ENCODE measurements at regions not wholly inside any gene's neighbourhood (a gene's known extent, or its start where the extent isn't known, plus 50 kb on each side); places are given as distances from the start of the nearest gene placed in this dataset.

DNA sequence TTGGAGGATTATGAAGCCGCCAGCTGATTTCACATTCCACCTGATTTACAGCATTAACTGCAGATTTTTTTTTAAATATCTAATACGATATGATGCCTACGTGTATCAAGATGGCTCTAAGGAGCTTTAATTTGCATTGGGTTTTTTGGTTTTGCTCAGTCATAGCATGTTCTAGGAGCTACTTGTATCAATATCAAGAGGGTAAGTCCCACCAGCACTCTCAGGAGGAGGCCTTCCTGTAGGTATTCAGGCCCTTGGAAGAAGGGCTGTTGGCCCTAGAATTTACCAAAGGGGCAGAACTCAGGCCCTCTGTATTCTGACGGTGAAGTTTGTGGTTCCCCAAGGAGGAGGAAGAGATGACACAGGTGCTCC lies 97.2 kb upstream of the IPO5 start:
- ATAC-seq (ENCODE audit: low read depth) (no peak), DNase-seq (no peak)
- TF ChIP-seq, protein P1, sequence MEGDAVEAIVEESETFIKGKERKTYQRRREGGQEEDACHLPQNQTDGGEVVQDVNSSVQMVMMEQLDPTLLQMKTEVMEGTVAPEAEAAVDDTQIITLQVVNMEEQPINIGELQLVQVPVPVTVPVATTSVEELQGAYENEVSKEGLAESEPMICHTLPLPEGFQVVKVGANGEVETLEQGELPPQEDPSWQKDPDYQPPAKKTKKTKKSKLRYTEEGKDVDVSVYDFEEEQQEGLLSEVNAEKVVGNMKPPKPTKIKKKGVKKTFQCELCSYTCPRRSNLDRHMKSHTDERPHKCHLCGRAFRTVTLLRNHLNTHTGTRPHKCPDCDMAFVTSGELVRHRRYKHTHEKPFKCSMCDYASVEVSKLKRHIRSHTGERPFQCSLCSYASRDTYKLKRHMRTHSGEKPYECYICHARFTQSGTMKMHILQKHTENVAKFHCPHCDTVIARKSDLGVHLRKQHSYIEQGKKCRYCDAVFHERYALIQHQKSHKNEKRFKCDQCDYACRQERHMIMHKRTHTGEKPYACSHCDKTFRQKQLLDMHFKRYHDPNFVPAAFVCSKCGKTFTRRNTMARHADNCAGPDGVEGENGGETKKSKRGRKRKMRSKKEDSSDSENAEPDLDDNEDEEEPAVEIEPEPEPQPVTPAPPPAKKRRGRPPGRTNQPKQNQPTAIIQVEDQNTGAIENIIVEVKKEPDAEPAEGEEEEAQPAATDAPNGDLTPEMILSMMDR (IDR thresholded peaks at IDR 0.05), result no peak
- H3K36me3 Mint-ChIP-seq (ENCODE audit: low read depth), result no peaks in the 10 kb centered on the region
- peaks cover 3% of the 10 kb centered on the region for H3K27me3 Mint-ChIP-seq
- no peak overlapping the region for H3K4me3 Mint-ChIP-seq
- H3K9me3 Mint-ChIP-seq, result peaks cover 3% of the 10 kb centered on the region
- intact Hi-C loops (cut with micrococcal nuclease), result loop anchor here (5.0 kb wide), 1 partner anchor 576 kb away; no protein-coding TSS in a partner anchor
- H3K27ac Mint-ChIP-seq, result no peak overlapping the region
- peaks cover 8% of the 10 kb centered on the region for H3K4me1 Mint-ChIP-seq
- CTCF ChIA-PET, result interaction anchor here (0.7 to 1.5 kb wide), 11 partner anchors 10 to 987 kb away, joined by 3 to 6 read pairs (median 3); no protein-coding TSS in a partner anchor
- POLR2A ChIA-PET, result no interaction called here

DNA sequence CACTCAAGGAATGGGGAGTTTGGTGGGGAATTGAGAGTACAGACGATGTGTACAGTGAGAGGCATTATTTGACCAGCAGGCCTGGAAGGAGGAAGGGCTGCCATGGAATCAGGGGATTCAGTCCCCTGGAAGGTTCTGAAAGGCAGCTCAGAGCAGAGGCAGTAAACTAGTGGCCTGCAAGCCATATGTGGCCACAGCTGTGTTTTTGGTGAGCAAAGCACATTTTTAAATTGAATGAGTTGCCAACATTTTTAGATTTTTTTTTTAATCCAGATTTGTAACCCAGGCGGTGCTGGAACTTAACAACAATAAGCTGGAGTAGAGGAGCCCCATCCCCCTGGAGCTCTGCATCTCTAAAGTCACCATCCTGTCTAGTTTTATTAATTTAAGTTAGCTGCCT lies 95.3 kb upstream of the IPO5 start:
- intact Hi-C loops (cut with micrococcal nuclease), result loop anchor here (5.0 kb wide), 1 partner anchor 574 kb away; no protein-coding TSS in a partner anchor
- H3K27ac Mint-ChIP-seq, result no peak overlapping the region
- no peak overlapping the region for H3K4me3 Mint-ChIP-seq
- POLR2A ChIA-PET, result no interaction called here
- TF ChIP-seq, protein P1 (IDR thresholded peaks at IDR 0.05), result no peak
- DNase-seq, result no peak
- peaks cover 3% of the 10 kb centered on the region for H3K27me3 Mint-ChIP-seq
- ATAC-seq (ENCODE audit: low read depth), result no peak
- no peaks in the 10 kb centered on the region for H3K36me3 Mint-ChIP-seq (ENCODE audit: low read depth)
- peaks cover 8% of the 10 kb centered on the region for H3K9me3 Mint-ChIP-seq
- peaks cover 8% of the 10 kb centered on the region for H3K4me1 Mint-ChIP-seq
- CTCF ChIA-PET, result no interaction called here

DNA sequence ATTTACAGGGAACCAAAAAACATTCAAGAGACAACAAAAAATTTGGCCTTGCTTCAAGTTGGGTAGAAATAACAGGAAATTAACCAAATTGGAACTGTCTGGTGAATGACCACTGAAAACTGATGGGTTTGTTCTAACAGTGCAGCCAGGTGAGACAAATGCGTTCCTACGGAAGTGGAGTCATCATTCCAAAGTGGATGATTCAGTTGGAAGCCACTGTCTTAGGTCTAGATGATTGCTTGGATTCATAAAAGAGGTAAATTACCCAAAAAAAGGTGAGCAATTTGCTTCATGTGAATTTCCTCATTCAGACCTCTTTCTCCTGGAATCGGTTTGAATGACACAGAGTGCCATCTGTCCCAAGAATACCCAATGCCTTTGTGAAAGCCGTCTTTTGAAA lies 87.1 kb upstream of the IPO5 start:
- H3K9me3 Mint-ChIP-seq, result peaks cover 12% of the 10 kb centered on the region
- H3K4me1 Mint-ChIP-seq, result no peaks in the 10 kb centered on the region
- peaks cover 2% of the 10 kb centered on the region for H3K27me3 Mint-ChIP-seq
- no peak overlapping the region for H3K27ac Mint-ChIP-seq
- DNase-seq, result no peak
- H3K4me3 Mint-ChIP-seq, result no peak overlapping the region
- intact Hi-C loops (cut with micrococcal nuclease), result no loop called here
- ChIA-PET CTCF (no interaction called here), POLR2A (no interaction called here)
- H3K36me3 Mint-ChIP-seq (ENCODE audit: low read depth), result no peaks in the 10 kb centered on the region
- TF ChIP-seq, protein P1 (IDR thresholded peaks at IDR 0.05), result no peak
- no peak for ATAC-seq (ENCODE audit: low read depth)

DNA sequence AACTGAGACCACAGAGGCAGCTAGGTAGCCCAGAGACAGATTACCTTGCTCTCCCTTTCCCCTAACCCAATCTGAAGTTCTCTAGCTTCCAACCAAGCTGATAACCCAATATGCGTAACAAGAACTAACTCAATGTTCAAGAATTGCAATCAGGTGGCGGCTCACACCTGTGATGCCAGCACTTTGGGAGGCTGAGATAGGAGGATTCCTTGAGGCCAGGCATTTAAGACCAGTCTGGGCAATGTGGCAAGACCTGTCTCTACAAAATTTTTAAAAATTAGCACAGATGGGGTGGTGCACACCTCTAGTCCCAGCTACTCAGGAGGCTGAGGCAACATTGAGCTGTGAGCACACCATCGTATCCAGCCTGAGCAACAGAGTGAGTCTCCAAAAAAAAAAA lies 86.7 kb upstream of the IPO5 start:
- Mint-ChIP-seq H3K4me3 (no peak overlapping the region), H3K36me3 (ENCODE audit: low read depth) (no peaks in the 10 kb centered on the region), H3K4me1 (no peaks in the 10 kb centered on the region), H3K27ac (no peak overlapping the region), H3K9me3 (peaks cover 12% of the 10 kb centered on the region), H3K27me3 (peaks cover 2% of the 10 kb centered on the region)
- ATAC-seq (ENCODE audit: low read depth), result no peak
- TF ChIP-seq, protein P1 (IDR thresholded peaks at IDR 0.05), result no peak
- DNase-seq, result no peak
- CTCF ChIA-PET, result no interaction called here
- intact Hi-C loops (cut with micrococcal nuclease), result no loop called here
- POLR2A ChIA-PET, result no interaction called here

DNA sequence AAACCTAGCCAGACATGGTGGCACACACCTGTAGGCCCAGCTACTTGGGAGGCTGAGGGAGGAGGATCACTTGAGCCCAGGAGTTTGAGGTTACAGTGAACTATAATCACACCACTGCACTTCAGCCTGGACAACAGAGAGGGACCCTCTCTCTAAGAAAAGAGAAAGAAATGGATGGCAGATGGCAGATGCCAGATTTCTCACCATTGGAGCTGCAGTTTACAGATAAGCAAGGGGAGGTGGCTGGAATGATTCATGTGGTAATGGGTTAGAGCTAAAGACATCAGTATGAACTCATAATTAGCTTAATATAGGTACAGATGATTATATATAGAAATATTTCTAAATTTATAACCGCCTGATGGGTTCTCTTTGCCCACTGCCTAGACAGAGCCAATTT lies 80.1 kb upstream of the IPO5 start:
- Mint-ChIP-seq H3K27me3 (peaks cover 5% of the 10 kb centered on the region), H3K36me3 (ENCODE audit: low read depth) (no peaks in the 10 kb centered on the region)
- POLR2A ChIA-PET, result no interaction called here

More for the DNA sequence above, 80.1 kb upstream of the IPO5 start:
- TF ChIP-seq, protein P1 (IDR thresholded peaks at IDR 0.05), result no peak
- DNase-seq, result no peak
- CTCF ChIA-PET, result no interaction called here
- intact Hi-C loops (cut with micrococcal nuclease), result no loop called here
- Mint-ChIP-seq H3K9me3 (no peaks in the 10 kb centered on the region), H3K4me1 (no peaks in the 10 kb centered on the region), H3K4me3 (no peak overlapping the region), H3K27ac (no peak overlapping the region)
- no peak for ATAC-seq (ENCODE audit: low read depth)

Measured in activated B cell treated with CpG ODN at 0.5 μM for 24 hours (primary cell).